Astrocyte of the spinal cord (primary cell): ENCODE measurements at regions not wholly inside any gene's neighbourhood (a gene's known extent, or its start where the extent isn't known, plus 50 kb on each side); places are given as distances from the start of the nearest gene placed in this dataset.
"Not testable (repeated sequence)": the region's sequence is repeated elsewhere in the genome, so short reads cannot be mapped to it uniquely, and the experiment has no call there.

ENCODE experiments used
- DNase-seq: peaks from one replicate; pipeline ENCODE4 v3.0.0; 2011; ENCODE audit warnings: low read depth, low spot score
- H3K4me3 ChIP-seq: 2 replicates; pipeline ENCODE4 v1.5.1; 2011; ENCODE audit warnings: low read depth, mild to moderate bottlenecking, low read length, moderate library complexity
- CTCF ChIP-seq: IDR thresholded peaks from 2 replicates; pipeline ENCODE4 v1.5.1; 2012; ENCODE audit warnings: low read depth, mild to moderate bottlenecking, low read length, inconsistent platforms
- in situ Hi-C: cut with HindIII; loops from 2 replicates; pipeline ENCODE4 v1.10.0; 2017; ENCODE audit warnings: low sequenced_read_pairs

- in situ Hi-C loops: no loop called here
- no peak for TF ChIP-seq CTCF
- no peak overlapping the region for H3K4me3 ChIP-seq
- DNase-seq: no peak
Observed at GRCh38 chr2:138269765-138270164, 231.8 kb upstream of the SPOPL start.

- in situ Hi-C loops: no loop called here
- H3K4me3 ChIP-seq: no peak overlapping the region
- TF ChIP-seq CTCF: no peak
- DNase-seq: no peak
Observed at GRCh38 chr2:138271467-138271866, 230.1 kb upstream of the SPOPL start.

- DNase-seq: no peak
- TF ChIP-seq CTCF: no peak
- H3K4me3 ChIP-seq: no peak overlapping the region
- in situ Hi-C loops: no loop called here
Observed at GRCh38 chr2:138272524-138273195, 228.9 kb upstream of the SPOPL start.

DNA sequence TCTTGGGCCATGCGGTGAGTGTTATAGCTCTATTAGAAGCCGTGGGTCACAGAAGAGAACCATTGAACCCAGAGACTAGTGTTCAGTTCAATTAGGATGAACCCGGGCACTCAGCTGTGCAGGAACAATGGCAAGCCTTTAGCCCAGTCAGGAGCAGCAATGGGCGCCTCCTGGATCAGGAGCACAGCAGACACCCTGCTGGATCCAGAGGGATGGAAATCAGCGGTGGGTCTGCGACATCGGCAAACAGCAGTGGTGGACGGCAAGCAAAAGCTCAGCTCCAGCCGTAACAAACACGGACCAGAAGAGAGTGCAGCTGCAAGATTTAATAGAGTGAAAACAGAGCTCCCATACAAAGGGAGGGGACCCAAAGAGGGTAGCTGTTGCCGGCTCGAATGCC lies 228.3 kb upstream of the SPOPL start:
- in situ Hi-C loops, DNase-seq, H3K4me3 ChIP-seq: not testable (repeated sequence)

GRCh38 chr2:138274421-138275291 lies 226.9 kb upstream of the SPOPL start:
- no peak for TF ChIP-seq CTCF
- DNase-seq: peak; percentile 20

GRCh38 chr2:138275292-138275690 lies 226.3 kb upstream of the SPOPL start:
- no peak for DNase-seq
- no peak overlapping the region for H3K4me3 ChIP-seq
- TF ChIP-seq CTCF: no peak
- in situ Hi-C loops: no loop called here

More at GRCh38 chr2:138274421-138275291, 226.9 kb upstream of the SPOPL start:
- in situ Hi-C loops: no loop called here
- no peak overlapping the region for H3K4me3 ChIP-seq

DNA sequence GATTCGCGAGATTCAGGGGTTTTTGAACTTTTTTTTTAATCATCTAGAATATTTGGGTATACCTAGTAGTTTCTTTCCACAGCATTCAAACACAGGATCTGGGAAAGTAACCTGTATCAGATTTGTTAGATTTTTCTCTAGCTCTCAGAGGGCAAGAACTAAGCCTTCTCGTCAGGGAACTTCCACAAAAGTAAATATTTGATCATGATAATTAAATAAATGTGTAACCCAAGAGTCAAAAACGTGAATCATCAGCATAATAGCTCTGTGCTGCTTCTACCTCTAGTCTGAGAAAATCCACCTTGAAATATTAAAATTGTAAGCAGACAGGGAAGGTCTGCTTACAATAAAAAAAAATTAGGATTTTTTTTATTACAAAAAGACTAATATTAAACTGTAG lies 225.7 kb upstream of the SPOPL start:
- DNase-seq: peak; percentile 43
- H3K4me3 ChIP-seq: no peak overlapping the region
- TF ChIP-seq CTCF: no peak
- in situ Hi-C loops: no loop called here
